SJSA1 (cell line): ENCODE measurements at regions not wholly inside any gene's neighbourhood (a gene's known extent, or its start where the extent isn't known, plus 50 kb on each side); places are given as distances from the start of the nearest gene placed in this dataset.

Source experiments
- DNase-seq, 2 experiments: peaks; one replicate each; pipeline ENCODE4 v3.0.0-alpha.2; 2015 to 2020; ENCODE audit warnings: low spot score in 2 of 2, low read depth in 1 of 2
- H3K27ac ChIP-seq: fragments of 250-450 bp; sonication (Bioruptor Pico); 2 replicates; pipeline ENCODE4 v1.5.1; 2020; ENCODE audit warnings: mild to moderate bottlenecking, moderate library complexity
- H3K27me3 ChIP-seq: fragments of 250-450 bp; sonication (Bioruptor Pico); replicated peaks from 2 replicates; pipeline ENCODE4 v1.5.1; 2020; ENCODE audit warnings: mild to moderate bottlenecking, moderate library complexity
- H3K36me3 ChIP-seq: fragments of 250-450 bp; sonication (Bioruptor Pico); 2 replicates; pipeline ENCODE4 v1.5.1; 2020; ENCODE audit warnings: mild to moderate bottlenecking
- H3K4me1 ChIP-seq: fragments of 250-450 bp; sonication (Bioruptor Pico); replicated peaks from 2 replicates; pipeline ENCODE4 v1.6.1; 2021; ENCODE audit warnings: mild to moderate bottlenecking
- H3K4me3 ChIP-seq: fragments of 250-450 bp; sonication (Bioruptor Pico); 2 replicates; pipeline ENCODE4 v1.5.1; 2020; ENCODE audit warnings: mild to moderate bottlenecking
- H3K9me3 ChIP-seq: fragments of 250-450 bp; sonication (Bioruptor Pico); replicated peaks from 2 replicates; pipeline ENCODE4 v1.5.1; 2020; ENCODE audit warnings: mild to moderate bottlenecking

- H3K4me3 ChIP-seq, result no peak overlapping the region
- H3K9me3 ChIP-seq, result no peaks in the 10 kb centered on the region; the same call in 1 of the 2 replicates
- H3K4me1 ChIP-seq, result peaks cover 35% of the 10 kb centered on the region
- no peak overlapping the region for H3K27ac ChIP-seq
- DNase-seq, result no peak
- H3K27me3 ChIP-seq, result no peaks in the 10 kb centered on the region
- H3K36me3 ChIP-seq, result no peaks in the 10 kb centered on the region
These were observed 439.0 kb downstream of the ENC1 start for GRCh38 chr5:74201334-74202081.

GRCh38 chr5:74200560-74200959 is 440.0 kb downstream of the ENC1 start:
- Histone ChIP-seq H3K9me3 (no peaks in the 10 kb centered on the region; the same call in 1 of the 2 replicates), H3K27me3 (no peaks in the 10 kb centered on the region), H3K4me3 (no peak overlapping the region), H3K4me1 (peaks cover 25% of the 10 kb centered on the region), H3K27ac (no peak overlapping the region), H3K36me3 (no peaks in the 10 kb centered on the region)
- DNase-seq, result no peak

GRCh38 chr5:74199436-74200210 is 440.9 kb downstream of the ENC1 start:
- Histone ChIP-seq H3K27ac (no peak overlapping the region), H3K4me3 (no peak overlapping the region), H3K36me3 (no peaks in the 10 kb centered on the region), H3K9me3 (no peaks in the 10 kb centered on the region), H3K27me3 (no peaks in the 10 kb centered on the region), H3K4me1 (peaks cover 23% of the 10 kb centered on the region)
- no peak for DNase-seq

- Histone ChIP-seq H3K27ac (0 out of 2 replicates have a peak overlapping the region, but pooled peaks have one; percentile 12), H3K4me3 (no peak overlapping the region), H3K9me3 (no peaks in the 10 kb centered on the region), H3K27me3 (no peaks in the 10 kb centered on the region), H3K4me1 (peaks cover 27% of the 10 kb centered on the region), H3K36me3 (no peaks in the 10 kb centered on the region)
- no peak for DNase-seq
These were observed 441.5 kb downstream of the ENC1 start for GRCh38 chr5:74199005-74199404.

GRCh38 chr5:74198156-74198555 is 442.4 kb downstream of the ENC1 start:
- no peak overlapping the region for H3K4me3 ChIP-seq
- no peaks in the 10 kb centered on the region for H3K27me3 ChIP-seq
- no peak for DNase-seq
- H3K4me1 ChIP-seq, result peaks cover 28% of the 10 kb centered on the region
- H3K27ac ChIP-seq, result no peak overlapping the region
- H3K36me3 ChIP-seq, result no peaks in the 10 kb centered on the region
- no peaks in the 10 kb centered on the region for H3K9me3 ChIP-seq

DNA sequence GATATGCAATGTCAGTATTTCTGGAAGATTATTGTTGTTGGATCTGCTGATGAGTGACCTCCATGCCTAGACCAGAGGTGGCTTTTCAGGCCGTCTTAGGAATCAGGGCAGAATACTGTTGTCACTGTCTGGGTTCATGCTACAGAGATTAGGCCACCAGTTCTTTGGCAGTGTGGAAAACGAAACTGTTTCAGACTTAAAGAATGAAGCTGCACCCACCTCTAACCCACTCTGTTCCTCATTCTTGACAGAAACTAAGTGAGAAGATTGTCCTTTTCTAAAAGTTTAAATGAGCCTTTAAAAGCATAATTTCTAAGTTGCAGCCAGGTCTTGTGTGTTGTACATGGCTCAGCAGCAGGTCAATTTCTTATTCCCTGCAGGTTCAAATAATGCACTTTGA is 444.3 kb downstream of the ENC1 start:
- Histone ChIP-seq H3K27me3 (no peaks in the 10 kb centered on the region), H3K4me1 (peaks cover 17% of the 10 kb centered on the region), H3K4me3 (no peak overlapping the region), H3K36me3 (no peaks in the 10 kb centered on the region), H3K9me3 (no peaks in the 10 kb centered on the region), H3K27ac (no peak overlapping the region)
- no peak for DNase-seq

GRCh38 chr5:74194196-74194595 is 446.3 kb downstream of the ENC1 start:
- Histone ChIP-seq H3K36me3 (no peaks in the 10 kb centered on the region), H3K4me3 (no peak overlapping the region), H3K4me1 (peaks cover 10% of the 10 kb centered on the region), H3K9me3 (no peaks in the 10 kb centered on the region), H3K27me3 (no peaks in the 10 kb centered on the region), H3K27ac (no peak overlapping the region)
- DNase-seq, result peak in 1 of 2 experiments; percentile 34

- Histone ChIP-seq H3K27ac (no peak overlapping the region), H3K4me1 (peaks cover 6% of the 10 kb centered on the region; the same call in 1 of the 2 replicates), H3K27me3 (no peaks in the 10 kb centered on the region), H3K9me3 (no peaks in the 10 kb centered on the region), H3K4me3 (no peak overlapping the region), H3K36me3 (no peaks in the 10 kb centered on the region)
- no peak for DNase-seq
These were observed 447.8 kb downstream of the ENC1 start for GRCh38 chr5:74192606-74193299.

GRCh38 chr5:74188351-74189105 is 452.0 kb downstream of the ENC1 start:
- H3K4me1 ChIP-seq, result peaks cover 23% of the 10 kb centered on the region
- no peak overlapping the region for H3K4me3 ChIP-seq
- H3K9me3 ChIP-seq, result no peaks in the 10 kb centered on the region
- no peaks in the 10 kb centered on the region for H3K27me3 ChIP-seq
- no peak for DNase-seq
- no peaks in the 10 kb centered on the region for H3K36me3 ChIP-seq
- no peak overlapping the region for H3K27ac ChIP-seq

- Histone ChIP-seq H3K4me1 (peaks cover 23% of the 10 kb centered on the region), H3K27ac (no peak overlapping the region), H3K27me3 (no peaks in the 10 kb centered on the region), H3K9me3 (no peaks in the 10 kb centered on the region), H3K4me3 (no peak overlapping the region), H3K36me3 (no peaks in the 10 kb centered on the region)
- DNase-seq, result no peak
These were observed 452.8 kb downstream of the ENC1 start for GRCh38 chr5:74187757-74188156.

GRCh38 chr5:74186356-74187315 is 453.9 kb downstream of the ENC1 start:
- peaks cover 23% of the 10 kb centered on the region for H3K4me1 ChIP-seq
- H3K36me3 ChIP-seq, result no peaks in the 10 kb centered on the region
- DNase-seq, result peak in 1 of 2 experiments; percentile 48
- H3K9me3 ChIP-seq, result no peaks in the 10 kb centered on the region
- H3K4me3 ChIP-seq, result no peak overlapping the region
- H3K27ac ChIP-seq, result no peak overlapping the region
- H3K27me3 ChIP-seq, result no peaks in the 10 kb centered on the region

- Histone ChIP-seq H3K27ac (no peak overlapping the region), H3K36me3 (no peaks in the 10 kb centered on the region), H3K27me3 (no peaks in the 10 kb centered on the region), H3K4me3 (no peak overlapping the region), H3K4me1 (peaks cover 23% of the 10 kb centered on the region), H3K9me3 (no peaks in the 10 kb centered on the region)
- no peak for DNase-seq
These were observed 454.9 kb downstream of the ENC1 start for GRCh38 chr5:74185599-74185998.
